GM23338 (cell line): ENCODE measurements at regions not wholly inside any gene's neighbourhood (a gene's known extent, or its start where the extent isn't known, plus 50 kb on each side); places are given as distances from the start of the nearest gene placed in this dataset.

ENCODE experiments used
- ATAC-seq: fragments of 200-7000 bp; cut with Tn5 transposase; 3 replicates; pipeline ENCODE4 v1.9.1; 2020
- DNase-seq: peaks from one replicate; pipeline ENCODE4 v3.0.0-alpha.2; 2015; ENCODE audit warnings: low spot score
- H2AFZ ChIP-seq: fragments of 200-600 bp; sonication (generic); 2 replicates; pipeline ENCODE4 v1.8.0; 2016; ENCODE audit warnings: antibody characterized with exemption, mild to moderate bottlenecking, moderate library complexity
- H3F3A ChIP-seq: fragments of 200-600 bp; sonication (generic); replicated peaks from 2 replicates; pipeline ENCODE4 v1.8.0; 2017; ENCODE audit warnings: antibody characterized with exemption, mixed run types, low read depth
- H3K27ac ChIP-seq: fragments of 200-600 bp; sonication (generic); 2 replicates; pipeline ENCODE4 v1.6.1; 2016; ENCODE audit warnings: low read depth
- H3K27me3 ChIP-seq: fragments of 200-600 bp; sonication (generic); 2 replicates; pipeline ENCODE4 v1.8.0; 2016; ENCODE audit warnings: mild to moderate bottlenecking, mixed run types, moderate library complexity; ENCODE audit not compliant: insufficient read depth
- H3K36me3 ChIP-seq: fragments of 200-600 bp; sonication (generic); 2 replicates; pipeline ENCODE4 v1.8.0; 2016; ENCODE audit warnings: mild to moderate bottlenecking; ENCODE audit not compliant: insufficient read depth
- H3K4me1 ChIP-seq: fragments of 200-600 bp; sonication (generic); 2 replicates; pipeline ENCODE4 v1.8.0; 2016; ENCODE audit warnings: mild to moderate bottlenecking, moderate library complexity; ENCODE audit not compliant: insufficient read depth
- H3K4me2 ChIP-seq: fragments of 200-600 bp; sonication (generic); 2 replicates; pipeline ENCODE4 v1.7.1; 2017; ENCODE audit warnings: mixed run types
- H3K4me3 ChIP-seq: fragments of 200-600 bp; sonication (generic); 2 replicates; pipeline ENCODE4 v1.6.1; 2016; ENCODE audit warnings: mixed run types
- H3K79me2 ChIP-seq: fragments of 200-600 bp; sonication (generic); replicated peaks from 2 replicates; pipeline ENCODE4 v1.8.0; 2017; ENCODE audit warnings: mild to moderate bottlenecking; ENCODE audit not compliant: insufficient read depth
- H3K9me2 ChIP-seq: fragments of 200-600 bp; sonication (generic); 2 replicates; pipeline ENCODE4 v1.8.0; 2017; ENCODE audit not compliant: insufficient read depth
- H4K20me1 ChIP-seq: fragments of 200-600 bp; sonication (generic); replicated peaks from 2 replicates; pipeline ENCODE4 v1.8.0; 2017; ENCODE audit warnings: mild to moderate bottlenecking; ENCODE audit not compliant: insufficient read depth
- H3K27ac Mint-ChIP-seq: 2 replicates; pipeline ENCODE4 v1.8.0; 2020; ENCODE audit warnings: inconsistent platforms, mild to moderate bottlenecking, moderate library complexity, mixed read lengths
- H3K27me3 Mint-ChIP-seq: 3 replicates; pipeline ENCODE4 v1.8.0; 2022; ENCODE audit warnings: low read depth, mild to moderate bottlenecking, moderate library complexity, mixed read lengths, inconsistent platforms; ENCODE audit not compliant: insufficient read depth, poor library complexity
- H3K36me3 Mint-ChIP-seq: 3 replicates; pipeline ENCODE4 v1.8.0; 2021; ENCODE audit warnings: low read depth, mild to moderate bottlenecking, inconsistent platforms, moderate library complexity, mixed read lengths
- H3K4me1 Mint-ChIP-seq: 3 replicates; pipeline ENCODE4 v1.8.0; 2020; ENCODE audit warnings: mild to moderate bottlenecking, inconsistent platforms, mixed read lengths
- H3K4me3 Mint-ChIP-seq: 3 replicates; pipeline ENCODE4 v1.8.0; 2021; ENCODE audit warnings: moderate library complexity, mild to moderate bottlenecking, inconsistent platforms, mixed read lengths
- H3K9me3 Mint-ChIP-seq: 3 replicates; pipeline ENCODE4 v1.8.0; 2020; ENCODE audit warnings: moderate library complexity, mild to moderate bottlenecking, inconsistent platforms, mixed read lengths
- CREB1 ChIP-seq: fragments of 250-450 bp; sonication (Bioruptor Pico); IDR thresholded peaks from 2 replicates; pipeline ENCODE4 v1.5.0; 2020; ENCODE audit warnings: low read depth, mild to moderate bottlenecking, moderate library complexity
- EZH2 ChIP-seq: fragments of 200-600 bp; sonication (generic); IDR thresholded peaks from one replicate; pipeline ENCODE4 v1.8.0; 2017; ENCODE audit warnings: antibody characterized with exemption, mild to moderate bottlenecking, low read depth; ENCODE audit not compliant: unreplicated experiment
- EZH2phosphoT487 ChIP-seq: fragments of 200-600 bp; sonication (generic); IDR thresholded peaks from one replicate; pipeline ENCODE4 v1.8.1; 2018; ENCODE audit warnings: antibody characterized with exemption; ENCODE audit not compliant: unreplicated experiment
- JUNB ChIP-seq: IDR thresholded peaks from one replicate; pipeline ENCODE4 v1.6.1; 2016; ENCODE audit warnings: antibody characterized with exemption; ENCODE audit not compliant: unreplicated experiment
- NANOG ChIP-seq: IDR thresholded peaks from 2 replicates; pipeline ENCODE4 v1.6.1; 2016; ENCODE audit warnings: antibody characterized with exemption, borderline replicate concordance
- STAT1 ChIP-seq: IDR thresholded peaks from one replicate; pipeline ENCODE4 v1.6.1; 2016; ENCODE audit warnings: antibody characterized with exemption; ENCODE audit not compliant: unreplicated experiment
- ZNF331 ChIP-seq: fragments of 250-450 bp; sonication (Bioruptor Pico); IDR thresholded peaks from 2 replicates; pipeline ENCODE4 v1.5.0; 2020; ENCODE audit warnings: low read depth, mild to moderate bottlenecking, moderate library complexity
- ZNF462 ChIP-seq: fragments of 250-450 bp; sonication (Bioruptor Pico); IDR thresholded peaks from 2 replicates; pipeline ENCODE4 v1.5.0; 2020; ENCODE audit warnings: mild to moderate bottlenecking, moderate library complexity
- TF ChIP-seq, protein P1 (sequence below): IDR thresholded peaks from 2 replicates; pipeline ENCODE4 v1.6.1; 2016; ENCODE audit warnings: antibody characterized with exemption
- TF ChIP-seq, protein P2 (sequence below): IDR thresholded peaks from one replicate; pipeline ENCODE4 v1.6.1; 2018; ENCODE audit warnings: antibody characterized with exemption; ENCODE audit not compliant: unreplicated experiment

DNA sequence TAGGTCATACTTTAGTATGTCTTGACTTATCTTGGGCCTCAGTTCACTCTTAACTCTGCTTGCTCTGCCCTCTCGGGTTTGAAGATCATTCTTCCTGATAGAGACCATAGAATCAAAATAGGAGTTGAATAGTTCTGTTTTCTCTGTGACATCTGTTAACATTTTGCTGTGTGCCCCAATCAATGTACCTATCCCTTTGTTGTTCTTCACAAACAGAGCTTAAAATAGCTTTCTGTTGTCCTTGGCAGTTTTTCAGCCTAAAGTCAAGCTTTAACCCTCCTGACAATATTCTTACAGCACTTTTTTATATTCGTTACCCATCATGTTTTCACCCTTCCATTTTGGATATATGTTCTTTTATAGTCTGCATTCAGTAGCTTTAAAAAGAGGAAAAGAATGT, 724.5 kb upstream of the FANCL start:
- H4K20me1 ChIP-seq = no peaks in the 10 kb centered on the region
- no peak overlapping the region for H3K27ac ChIP-seq
- H2AFZ ChIP-seq = no peak overlapping the region
- H3K4me1 ChIP-seq = no peaks in the 10 kb centered on the region
- H3K27me3 Mint-ChIP-seq = peaks cover 2% of the 10 kb centered on the region
- peaks cover under 1% of the 10 kb centered on the region; the same call in 1 of the 3 replicates for H3K4me1 Mint-ChIP-seq
- no peaks in the 10 kb centered on the region for H3K36me3 ChIP-seq
- no peak for TF ChIP-seq JUNB
- TF ChIP-seq ZNF331 (CRISPR knock-in tag) = no peak
- no peak for TF ChIP-seq EZH2phosphoT487
- no peak for TF ChIP-seq CREB1 (CRISPR knock-in tag)
- TF ChIP-seq ZNF462 = no peak
- TF ChIP-seq, protein P1, sequence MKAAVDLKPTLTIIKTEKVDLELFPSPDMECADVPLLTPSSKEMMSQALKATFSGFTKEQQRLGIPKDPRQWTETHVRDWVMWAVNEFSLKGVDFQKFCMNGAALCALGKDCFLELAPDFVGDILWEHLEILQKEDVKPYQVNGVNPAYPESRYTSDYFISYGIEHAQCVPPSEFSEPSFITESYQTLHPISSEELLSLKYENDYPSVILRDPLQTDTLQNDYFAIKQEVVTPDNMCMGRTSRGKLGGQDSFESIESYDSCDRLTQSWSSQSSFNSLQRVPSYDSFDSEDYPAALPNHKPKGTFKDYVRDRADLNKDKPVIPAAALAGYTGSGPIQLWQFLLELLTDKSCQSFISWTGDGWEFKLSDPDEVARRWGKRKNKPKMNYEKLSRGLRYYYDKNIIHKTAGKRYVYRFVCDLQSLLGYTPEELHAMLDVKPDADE = no peak
- TF ChIP-seq, protein P2, sequence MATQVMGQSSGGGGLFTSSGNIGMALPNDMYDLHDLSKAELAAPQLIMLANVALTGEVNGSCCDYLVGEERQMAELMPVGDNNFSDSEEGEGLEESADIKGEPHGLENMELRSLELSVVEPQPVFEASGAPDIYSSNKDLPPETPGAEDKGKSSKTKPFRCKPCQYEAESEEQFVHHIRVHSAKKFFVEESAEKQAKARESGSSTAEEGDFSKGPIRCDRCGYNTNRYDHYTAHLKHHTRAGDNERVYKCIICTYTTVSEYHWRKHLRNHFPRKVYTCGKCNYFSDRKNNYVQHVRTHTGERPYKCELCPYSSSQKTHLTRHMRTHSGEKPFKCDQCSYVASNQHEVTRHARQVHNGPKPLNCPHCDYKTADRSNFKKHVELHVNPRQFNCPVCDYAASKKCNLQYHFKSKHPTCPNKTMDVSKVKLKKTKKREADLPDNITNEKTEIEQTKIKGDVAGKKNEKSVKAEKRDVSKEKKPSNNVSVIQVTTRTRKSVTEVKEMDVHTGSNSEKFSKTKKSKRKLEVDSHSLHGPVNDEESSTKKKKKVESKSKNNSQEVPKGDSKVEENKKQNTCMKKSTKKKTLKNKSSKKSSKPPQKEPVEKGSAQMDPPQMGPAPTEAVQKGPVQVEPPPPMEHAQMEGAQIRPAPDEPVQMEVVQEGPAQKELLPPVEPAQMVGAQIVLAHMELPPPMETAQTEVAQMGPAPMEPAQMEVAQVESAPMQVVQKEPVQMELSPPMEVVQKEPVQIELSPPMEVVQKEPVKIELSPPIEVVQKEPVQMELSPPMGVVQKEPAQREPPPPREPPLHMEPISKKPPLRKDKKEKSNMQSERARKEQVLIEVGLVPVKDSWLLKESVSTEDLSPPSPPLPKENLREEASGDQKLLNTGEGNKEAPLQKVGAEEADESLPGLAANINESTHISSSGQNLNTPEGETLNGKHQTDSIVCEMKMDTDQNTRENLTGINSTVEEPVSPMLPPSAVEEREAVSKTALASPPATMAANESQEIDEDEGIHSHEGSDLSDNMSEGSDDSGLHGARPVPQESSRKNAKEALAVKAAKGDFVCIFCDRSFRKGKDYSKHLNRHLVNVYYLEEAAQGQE = no peak
- no peak for TF ChIP-seq NANOG
- no peak for TF ChIP-seq EZH2
- no peak for TF ChIP-seq STAT1
- DNase-seq (no peak), ATAC-seq (no peak)
- H3K4me2 ChIP-seq = no peak overlapping the region
- peak overlapping the region; percentile 18; the same call in 1 of the 2 replicates for H3K27ac Mint-ChIP-seq
- no peaks in the 10 kb centered on the region for H3F3A ChIP-seq
- H3K9me3 Mint-ChIP-seq = no peaks in the 10 kb centered on the region
- H3K9me2 ChIP-seq = no peaks in the 10 kb centered on the region
- no peaks in the 10 kb centered on the region for H3K27me3 ChIP-seq
- no peaks in the 10 kb centered on the region for H3K36me3 Mint-ChIP-seq
- H3K4me3 Mint-ChIP-seq = no peak overlapping the region
- no peaks in the 10 kb centered on the region for H3K79me2 ChIP-seq
- no peak overlapping the region for H3K4me3 ChIP-seq
